ENCODE measurements at regions not wholly inside any gene's neighbourhood (a gene's known extent, or its start where the extent isn't known, plus 50 kb on each side); places are given as distances from the start of the nearest gene placed in this dataset.

GRCh38 chr1:80048716-80049115 lies 1042.2 kb upstream of the ADGRL4 start:
- TF ChIP-seq CTCF (conservative IDR thresholded peaks at IDR 0.05; ENCODE audit: low read depth, low read length) (no peak), EZH2 (IDR thresholded peaks at IDR 0.05; ENCODE audit: borderline replicate concordance, low read depth, low read length, poor library complexity, severe bottlenecking) (no peak)

Data from A673 (cell line).